HCT116 (cell line): ENCODE measurements at regions not wholly inside any gene's neighbourhood (a gene's known extent, or its start where the extent isn't known, plus 50 kb on each side); places are given as distances from the start of the nearest gene placed in this dataset.
"Not testable (repeated sequence)": the region's sequence is repeated elsewhere in the genome, so short reads cannot be mapped to it uniquely, and the experiment has no call there.

Source experiments
- ATAC-seq: fragments of 200-7000 bp; cut with Tn5 transposase; 2 replicates; pipeline ENCODE4 v1.9.1; 2020; ENCODE audit warnings: mild to moderate bottlenecking, moderate library complexity
- BruUV-seq: library from RNA; stranded (reverse); fragments of 400-500 nt; replicated peaks from 2 replicates; lab custom pipeline; 2021; lab: Mats Ljungman, UMichigan
- CTCF ChIA-PET: fragments of 300-600 bp; sonication (Branson Sonifier 250); formaldehyde crosslinking; loops from one replicate; lab custom pipeline; 2021; ENCODE audit warnings: antibody characterized with exemption; lab: Charles Lee
- POLR2A ChIA-PET: fragments of 300-600, 350-600 bp; sonication (Branson Sonifier 250); formaldehyde crosslinking; loops from one replicate; lab custom pipeline; 2021; ENCODE audit warnings: antibody characterized with exemption; lab: Charles Lee
- RAD21 ChIA-PET, 2 experiments: fragments of 300-600 bp; sonication (Branson Sonifier 250); formaldehyde crosslinking; loops; one replicate each; lab custom pipeline; 2023; ENCODE audit warnings: low total read pairs in 2 of 2; ENCODE audit not compliant: uncharacterized antibody in 2 of 2, unreplicated experiment in 2 of 2, low non-redundant PET in 1 of 2; lab: Charles Lee
- DNase-seq: peaks from one replicate; pipeline ENCODE4 v3.0.0-alpha.2; 2010; ENCODE audit warnings: low read depth, low spot score
- H2AFZ ChIP-seq: fragments of 200-600 bp; shearing (Covaris generic), sonication (generic); 2 replicates; pipeline ENCODE4 v1.6.1; 2017; ENCODE audit warnings: low read depth, mixed run types, mixed read lengths, antibody characterized with exemption, low read length; ENCODE audit not compliant: poor library complexity, severe bottlenecking
- H3K27ac ChIP-seq: 2 replicates; pipeline ENCODE4 v1.5.1; 2012; ENCODE audit warnings: low read depth, low read length
- H3K27me3 ChIP-seq: fragments of 200-600 bp; sonication (generic); 2 replicates; pipeline ENCODE4 v1.6.1; 2016; ENCODE audit warnings: mixed run types, low read length, mixed read lengths; ENCODE audit not compliant: insufficient read depth
- H3K36me3 ChIP-seq, 2 experiments: fragments of 200-500 bp in 1 of 2; fragments of 200-600 bp in 1 of 2; sonication (Bioruptor generic) in 1 of 2; sonication (generic) in 1 of 2; 2 replicates each; pipeline versions ENCODE4 v1.5.1 to v1.6.1; 2014 to 2016; ENCODE audit warnings: low read length in 2 of 2, inconsistent platforms in 1 of 2, mixed read lengths in 1 of 2, mixed run types in 1 of 2; ENCODE audit not compliant: insufficient read depth in 2 of 2, control insufficient read depth in 1 of 2
- H3K4me1 ChIP-seq, 2 experiments: fragments of 200-600 bp in 1 of 2; sonication (generic) in 1 of 2; 2 replicates each; pipeline versions ENCODE4 v1.5.1 to v1.6.1; 2012 to 2017; ENCODE audit warnings: low read length in 2 of 2, inconsistent platforms in 1 of 2, mild to moderate bottlenecking in 1 of 2, mixed read lengths in 1 of 2, mixed run types in 1 of 2, moderate library complexity in 1 of 2; ENCODE audit not compliant: insufficient read depth in 2 of 2, control insufficient read depth in 1 of 2
- H3K4me2 ChIP-seq: fragments of 200-600 bp; sonication (generic); 2 replicates; pipeline ENCODE4 v1.6.1; 2017; ENCODE audit warnings: mixed run types, low read length, mixed read lengths
- H3K4me3 ChIP-seq, 2 experiments: fragments of 200-600 bp in 1 of 2; sonication (generic) in 1 of 2; replicated peaks in 1 of 2; 2 replicates each; pipeline ENCODE4 v1.5.1; 2011 to 2016; ENCODE audit warnings: low read length in 2 of 2, control low read depth in 1 of 2, low read depth in 1 of 2, mild to moderate bottlenecking in 1 of 2, mixed read lengths in 1 of 2, mixed run types in 1 of 2
- H3K79me2 ChIP-seq: fragments of 200-600 bp; sonication (generic); 2 replicates; pipeline ENCODE4 v1.6.1; 2017; ENCODE audit warnings: mild to moderate bottlenecking, mixed run types, low read length, moderate library complexity, mixed read lengths; ENCODE audit not compliant: insufficient read depth
- H3K9ac ChIP-seq: fragments of 200-600 bp; sonication (generic); 2 replicates; pipeline ENCODE4 v1.6.1; 2016; ENCODE audit warnings: low read length, mixed read lengths
- H3K9me2 ChIP-seq: fragments of 200-600 bp; sonication (generic), shearing (Covaris generic); 2 replicates; pipeline ENCODE4 v1.6.1; 2017; ENCODE audit warnings: mixed run types, mild to moderate bottlenecking, moderate library complexity; ENCODE audit not compliant: insufficient read depth
- H3K9me3 ChIP-seq, 2 experiments: fragments of 200-500 bp in 1 of 2; fragments of 200-600 bp in 1 of 2; sonication (Bioruptor generic) in 1 of 2; sonication (generic) in 1 of 2; 2 replicates each; pipeline ENCODE4 v1.6.1; 2014 to 2017; ENCODE audit warnings: low read length in 2 of 2, mixed read lengths in 2 of 2, inconsistent platforms in 1 of 2, low read depth in 1 of 2, mild to moderate bottlenecking in 1 of 2, mixed run types in 1 of 2, moderate library complexity in 1 of 2; ENCODE audit not compliant: control insufficient read depth in 1 of 2, insufficient read depth in 1 of 2
- H4K20me1 ChIP-seq: fragments of 200-600 bp; sonication (generic), shearing (Covaris generic); 2 replicates; pipeline ENCODE4 v1.6.1; 2017; ENCODE audit warnings: mixed run types, mild to moderate bottlenecking, moderate library complexity; ENCODE audit not compliant: insufficient read depth
- ELF1 ChIP-seq: IDR thresholded peaks from 2 replicates; pipeline ENCODE4 v1.6.1; 2012; ENCODE audit warnings: low read depth, borderline replicate concordance
- EZH2 ChIP-seq: fragments of 200-600 bp; sonication (generic); IDR thresholded peaks from 2 replicates; pipeline ENCODE4 v1.6.1; 2017; ENCODE audit warnings: antibody characterized with exemption, mixed run types
- JUND ChIP-seq: IDR thresholded peaks from 2 replicates; pipeline ENCODE4 v1.6.1; 2012
- MAX ChIP-seq: IDR thresholded peaks from 2 replicates; pipeline ENCODE4 v1.6.1; 2012
- YY1 ChIP-seq: IDR thresholded peaks from 2 replicates; pipeline ENCODE4 v1.6.1; 2011; ENCODE audit warnings: low read length, low read depth, moderate library complexity, mild to moderate bottlenecking; ENCODE audit not compliant: insufficient replicate concordance; ENCODE audit errors: extremely low read depth
- intact Hi-C: fragments of 100-400 bp; cut with micrococcal nuclease; formaldehyde crosslinking; loops from 2 replicates; pipeline ENCODE4 v1.10.0; 2022

DNA sequence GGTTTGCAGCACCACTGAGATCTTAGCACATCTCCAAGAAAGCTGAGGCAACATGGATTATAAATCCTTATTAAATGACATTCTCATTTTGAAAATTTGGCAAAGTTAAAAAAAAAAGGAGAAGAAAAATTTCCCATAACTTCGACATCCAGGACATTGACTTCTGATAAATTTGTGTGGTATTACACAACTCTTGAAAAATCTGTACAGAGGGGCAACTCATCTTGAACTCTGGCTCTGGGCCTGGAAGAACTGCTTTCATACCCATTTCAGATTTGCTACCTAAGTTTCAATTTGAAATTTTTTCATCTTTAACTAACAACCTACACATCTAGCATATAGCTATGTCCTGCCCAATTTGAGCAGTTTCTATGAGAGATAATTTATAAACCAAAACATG lies 118.0 kb upstream of the UGP2 start:
- Histone ChIP-seq H3K9ac (no peak overlapping the region), H3K4me2 (no peak overlapping the region), H3K4me3 (no peak overlapping the region), H2AFZ (no peak overlapping the region), H3K79me2 (no peaks in the 10 kb centered on the region), H3K9me2 (no peaks in the 10 kb centered on the region), H3K9me3 (no peaks in the 10 kb centered on the region), H3K27me3 (no peaks in the 10 kb centered on the region), H3K4me1 (no peaks in the 10 kb centered on the region), H4K20me1 (no peaks in the 10 kb centered on the region), H3K27ac (no peak overlapping the region), H3K36me3 (no peaks in the 10 kb centered on the region)
- intact Hi-C loops, result no loop called here
- BruUV-seq, result no TSS peak
- ATAC-seq (no peak), DNase-seq (no peak)
- TF ChIP-seq EZH2, result no peak
- POLR2A ChIA-PET, result no interaction called here
- CTCF ChIA-PET, result no interaction called here
- RAD21 ChIA-PET, result no interaction called here

DNA sequence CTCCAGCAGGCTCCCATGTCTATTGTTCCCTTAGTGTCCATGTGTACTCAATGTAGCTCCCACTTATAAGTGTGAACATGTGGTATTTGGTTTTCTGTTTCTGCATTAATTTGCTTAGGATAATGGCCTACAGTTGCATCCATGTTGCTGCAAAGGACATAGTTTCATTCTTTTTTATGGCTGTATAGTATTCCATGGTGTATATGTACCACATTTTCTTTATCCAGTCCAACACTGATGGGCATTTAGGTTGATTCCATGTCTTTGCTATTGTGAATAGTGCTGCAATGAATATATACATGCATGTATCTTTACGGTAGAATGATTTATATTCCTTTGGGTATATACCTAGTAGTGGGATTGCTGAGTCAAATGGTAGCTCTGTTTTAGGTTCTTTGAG lies 116.5 kb upstream of the UGP2 start:
- BruUV-seq, POLR2A ChIA-PET, RAD21 ChIA-PET: not testable (repeated sequence)

GRCh38 chr2:63729362-63729761 lies 112.3 kb upstream of the UGP2 start:
- H3K4me3 ChIP-seq, result no peak overlapping the region
- DNase-seq (no peak), ATAC-seq (no peak)
- no peaks in the 10 kb centered on the region for H4K20me1 ChIP-seq
- no peaks in the 10 kb centered on the region for H3K4me1 ChIP-seq
- H3K79me2 ChIP-seq, result no peaks in the 10 kb centered on the region
- H3K36me3 ChIP-seq, result no peaks in the 10 kb centered on the region
- H3K27ac ChIP-seq, result no peak overlapping the region
- TF ChIP-seq MAX (no peak), YY1 (no peak), ELF1 (no peak), JUND (no peak)
- H3K9me2 ChIP-seq, result no peaks in the 10 kb centered on the region
- intact Hi-C loops, result no loop called here
- CTCF ChIA-PET, result no interaction called here
- no peak overlapping the region for H3K9ac ChIP-seq
- H3K4me2 ChIP-seq, result no peak overlapping the region
- no TSS peak for BruUV-seq
- H3K27me3 ChIP-seq, result no peaks in the 10 kb centered on the region
- H2AFZ ChIP-seq, result no peak overlapping the region
- no peaks in the 10 kb centered on the region for H3K9me3 ChIP-seq
- RAD21 ChIA-PET, result no interaction called here
- POLR2A ChIA-PET, result no interaction called here

More for the DNA sequence above, 116.5 kb upstream of the UGP2 start:
- H3K4me2 ChIP-seq, H3K4me3 ChIP-seq, H3K27me3 ChIP-seq, H3K9ac ChIP-seq, H4K20me1 ChIP-seq, CTCF ChIA-PET, H3K79me2 ChIP-seq, intact Hi-C loops, H2AFZ ChIP-seq, H3K9me2 ChIP-seq, ATAC-seq, DNase-seq, H3K36me3 ChIP-seq, H3K9me3 ChIP-seq, H3K4me1 ChIP-seq, H3K27ac ChIP-seq: not testable (repeated sequence)
